Right renal cortex interstitium (tissue), 3 donors: ENCODE measurements at regions not wholly inside any gene's neighbourhood (a gene's known extent, or its start where the extent isn't known, plus 50 kb on each side); places are given as distances from the start of the nearest gene placed in this dataset.
A peak's percentile ranks its signal among the peaks of the same experiment; 100 is the strongest.
"Not testable (repeated sequence)": the region's sequence is repeated elsewhere in the genome, so short reads cannot be mapped to it uniquely, and the experiment has no call there.

ENCODE experiments used
- DNase-seq, 3 donors: peaks; one replicate each; pipeline ENCODE4 v3.0.0-alpha.2; 2013; ENCODE audit warnings: low read depth in 3 of 3, low spot score in 2 of 3

GRCh38 chr16:85514598-85515318 lies 98.4 kb upstream of the GSE1 start:
- no peak for DNase-seq

DNA sequence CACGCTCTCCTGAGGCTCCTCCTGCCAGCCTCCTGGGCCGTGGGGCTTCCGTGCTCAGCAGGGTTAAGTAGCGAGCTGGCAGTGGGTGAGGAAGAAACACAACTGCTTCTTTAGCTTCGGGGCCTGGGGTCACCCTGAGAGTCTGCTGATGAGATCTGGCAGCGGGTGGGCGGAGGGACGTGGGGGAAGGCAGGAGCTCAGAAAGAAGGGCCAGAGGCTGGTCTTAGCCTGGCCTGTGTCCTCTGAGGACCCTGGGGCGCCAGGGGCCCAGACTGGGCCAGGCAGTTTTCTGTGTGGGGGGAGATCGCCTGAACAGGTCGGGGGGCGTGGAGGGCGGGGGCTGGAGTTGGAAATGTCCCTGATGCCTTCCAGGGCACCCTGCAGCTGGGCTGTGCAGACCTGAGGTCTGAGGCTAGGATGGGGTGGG lies 97.8 kb upstream of the GSE1 start:
- no peak for DNase-seq

GRCh38 chr16:85515830-85516397 lies 97.2 kb upstream of the GSE1 start:
- DNase-seq: no peak

GRCh38 chr16:85517154-85517553 lies 96.0 kb upstream of the GSE1 start:
- no peak for DNase-seq

DNA sequence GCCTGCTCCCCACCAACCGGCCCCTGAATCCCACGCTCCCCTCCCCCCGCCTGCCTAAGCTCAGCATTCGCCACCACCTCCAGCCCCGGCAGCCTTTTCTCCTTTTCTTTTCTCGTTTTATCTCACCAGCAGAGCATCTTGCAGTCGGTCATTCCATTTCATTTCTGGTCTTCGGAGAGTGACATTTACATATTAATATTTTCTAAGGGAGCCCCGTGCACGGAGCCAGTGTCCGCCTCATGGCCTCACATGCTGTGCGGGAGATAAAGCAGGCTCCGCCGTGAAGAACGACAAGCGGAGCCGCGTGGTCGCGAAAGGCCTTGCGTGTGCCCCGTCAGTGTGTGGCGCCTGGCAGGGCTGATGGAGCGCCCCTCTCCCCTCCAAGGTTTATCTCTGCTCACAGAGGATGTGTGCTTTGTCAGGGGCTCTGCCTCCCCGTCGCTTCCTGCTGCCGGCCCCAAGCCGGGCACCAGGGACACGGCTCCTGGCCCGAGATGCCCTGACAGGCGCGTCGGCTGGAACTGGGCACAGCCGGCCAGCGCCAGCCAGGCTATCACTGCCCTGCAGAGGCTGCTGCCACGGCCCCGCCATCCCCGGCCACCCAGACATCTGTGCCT lies 95.5 kb upstream of the GSE1 start:
- DNase-seq: no peak

- DNase-seq: no peak
These were observed 94.6 kb upstream of the GSE1 start for GRCh38 chr16:85518398-85519049.

DNA sequence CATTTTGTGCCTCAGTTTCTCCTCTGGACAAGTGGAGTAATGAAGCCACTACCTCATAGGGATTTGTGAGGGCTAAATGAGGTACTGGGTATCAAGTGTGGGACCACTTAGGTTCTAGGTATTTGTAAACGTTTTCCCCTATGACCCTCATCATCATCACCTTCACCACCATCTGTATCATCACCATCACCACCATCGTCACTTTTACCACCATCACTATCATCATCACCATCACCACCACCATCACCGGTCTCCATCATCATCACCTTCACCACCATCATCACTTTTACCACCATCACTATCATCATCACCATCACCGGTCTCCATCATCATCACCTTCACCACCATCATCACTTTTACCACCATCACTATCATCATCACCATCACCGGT lies 94.1 kb upstream of the GSE1 start:
- not testable (repeated sequence) for DNase-seq

DNA sequence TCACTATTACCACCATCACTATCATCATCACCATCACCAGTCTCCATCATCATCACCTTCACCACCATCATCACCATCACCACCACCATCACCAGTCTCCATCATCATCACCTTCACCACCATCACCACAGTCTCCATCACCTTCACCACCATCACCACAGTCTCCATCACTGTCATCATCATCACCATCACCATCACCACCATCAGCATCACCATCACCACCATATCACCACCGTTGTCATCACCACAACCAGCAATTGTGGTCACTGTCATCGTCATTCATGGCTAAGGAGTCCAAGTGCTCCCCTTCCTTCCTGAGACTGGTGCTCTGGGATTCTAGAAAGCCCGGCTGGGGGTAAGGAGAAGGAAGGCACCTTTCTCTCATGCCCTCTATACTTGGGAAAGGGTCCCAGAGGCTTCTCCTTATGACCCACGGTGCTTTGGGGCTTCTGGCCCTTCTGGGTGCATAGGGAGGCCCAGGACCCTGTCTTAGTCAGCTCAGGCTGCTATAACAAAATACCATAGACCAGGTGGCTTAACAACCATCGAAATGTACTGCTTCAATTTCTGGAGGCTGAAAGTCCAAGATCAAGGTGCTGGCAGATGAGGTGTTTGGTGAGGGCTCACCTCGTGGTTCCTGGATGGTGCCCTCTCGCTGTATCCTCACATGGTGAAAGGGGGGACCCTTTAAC lies 93.4 kb upstream of the GSE1 start:
- no peak for DNase-seq

- no peak for DNase-seq
These were observed 92.1 kb upstream of the GSE1 start for GRCh38 chr16:85520853-85521521.

GRCh38 chr16:85521552-85522307 lies 91.4 kb upstream of the GSE1 start:
- DNase-seq: peak; percentile 55 to 60 (median 57)

- no peak for DNase-seq
These were observed 90.7 kb upstream of the GSE1 start for GRCh38 chr16:85522308-85522841.

DNA sequence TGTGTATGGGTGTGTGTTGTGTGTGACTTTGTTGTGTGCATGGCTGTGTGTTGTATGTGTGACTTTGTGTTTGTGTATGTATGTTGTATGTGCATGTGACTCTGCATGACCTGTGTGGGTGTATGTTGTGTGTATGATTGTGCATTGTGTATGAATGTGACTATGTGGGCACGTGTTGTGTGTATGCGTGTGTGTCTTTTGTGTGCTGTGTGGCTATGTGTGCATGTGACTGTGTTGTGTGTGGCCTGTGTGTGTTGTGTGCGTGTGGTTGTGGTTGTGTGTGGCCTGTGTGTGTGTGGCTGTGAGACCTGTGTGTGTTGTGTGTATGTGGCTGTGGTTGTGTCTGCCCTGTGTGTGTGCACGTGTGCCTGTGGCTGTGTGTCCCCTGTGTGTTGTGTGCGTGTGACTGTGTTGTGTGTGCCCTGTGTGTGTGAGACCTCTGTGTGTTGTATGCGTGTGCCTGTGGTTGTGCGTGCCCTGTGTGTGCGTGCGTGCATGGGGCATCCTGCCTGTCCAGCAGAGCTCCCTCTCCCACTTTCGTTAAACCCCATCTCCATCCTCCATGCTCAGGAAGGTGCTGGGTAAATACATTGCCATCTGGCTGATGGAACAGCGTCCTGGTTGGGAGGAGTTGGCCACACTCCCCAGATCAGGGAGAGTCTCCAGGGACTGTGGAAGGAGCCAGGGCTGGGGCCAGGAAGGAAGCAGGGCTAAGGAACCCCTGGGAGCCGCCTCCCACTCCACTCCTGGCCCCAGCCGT lies 90.1 kb upstream of the GSE1 start:
- DNase-seq: no peak

GRCh38 chr16:85523602-85524364 lies 89.3 kb upstream of the GSE1 start:
- no peak for DNase-seq

- no peak for DNase-seq
These were observed 88.8 kb upstream of the GSE1 start for GRCh38 chr16:85524365-85524629.

DNA sequence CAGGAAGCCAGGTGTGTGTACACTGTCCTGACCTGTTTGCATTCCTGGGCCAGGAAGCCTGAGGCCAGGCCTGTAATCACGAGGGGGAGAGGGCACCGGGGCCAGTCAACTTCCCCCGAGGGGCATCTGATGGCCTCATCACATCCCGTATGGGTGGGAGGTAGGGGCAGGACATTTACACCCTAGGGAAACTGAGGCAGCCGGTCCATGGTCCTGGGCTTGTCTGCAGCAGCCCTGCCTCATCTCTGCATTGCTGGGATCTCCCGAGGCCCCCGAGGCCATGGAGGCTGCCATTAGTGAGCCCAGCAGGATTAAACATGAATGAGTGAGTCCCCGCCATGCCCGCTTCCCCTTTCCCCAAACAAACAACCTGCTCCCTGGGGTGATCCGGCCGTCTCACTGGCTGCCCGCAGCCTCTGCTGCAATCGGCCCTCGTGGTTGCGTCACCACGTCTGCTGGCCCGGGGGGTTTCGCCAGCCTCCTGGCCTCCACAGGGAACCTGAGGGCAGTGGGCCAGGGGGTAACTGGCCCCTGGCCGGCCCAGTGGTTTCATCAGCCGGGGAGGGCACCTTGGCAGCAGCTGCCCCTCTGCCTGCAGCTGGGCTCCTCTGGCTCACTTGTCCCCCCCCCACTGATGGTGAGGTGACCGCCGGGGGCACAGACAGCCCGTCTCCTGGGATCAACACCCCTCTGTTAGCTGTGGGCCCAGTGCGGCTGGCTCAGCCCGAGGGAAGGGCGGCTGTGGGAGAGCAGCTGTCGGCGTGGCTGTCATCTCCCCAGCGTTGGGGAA lies 88.3 kb upstream of the GSE1 start:
- no peak for DNase-seq

DNA sequence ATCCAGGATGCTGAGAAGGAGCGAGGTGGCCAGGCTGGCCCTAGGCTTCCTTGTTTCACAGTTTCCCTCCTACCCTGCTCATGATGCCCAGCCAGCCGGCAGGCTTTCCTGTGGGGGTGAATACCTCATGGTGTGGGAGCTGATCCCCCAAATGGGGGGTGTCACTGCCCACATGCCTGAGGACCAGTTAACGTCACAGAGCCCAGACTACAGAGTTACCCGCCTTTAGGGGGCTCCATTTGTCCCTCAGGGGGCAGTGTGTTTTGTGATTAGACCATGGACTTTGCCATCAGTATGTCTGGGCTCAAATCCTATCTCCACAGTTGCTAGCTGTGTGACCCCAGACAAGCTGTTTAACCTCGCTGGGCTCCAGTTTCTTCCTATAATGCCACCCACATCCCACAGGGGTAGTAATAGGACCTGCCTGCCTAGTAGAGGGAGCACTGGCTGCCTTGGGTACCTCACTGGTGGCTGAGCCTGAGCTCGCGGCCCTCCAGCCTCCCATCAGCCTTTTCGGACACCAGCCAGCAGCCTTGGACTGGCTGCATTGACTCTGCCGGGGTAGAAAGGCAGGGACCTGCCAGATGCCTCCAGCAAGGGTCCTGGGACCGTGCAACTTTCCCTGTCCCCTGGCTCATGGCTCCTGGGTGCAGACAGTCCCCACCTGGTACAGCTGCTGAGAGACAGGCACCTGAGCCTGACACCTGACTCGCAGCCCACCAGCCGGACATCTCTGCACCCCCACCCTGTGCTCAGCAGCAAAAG lies 87.5 kb upstream of the GSE1 start:
- no peak for DNase-seq
